HG03139 (cell line): ENCODE measurements at regions not wholly inside any gene's neighbourhood (a gene's known extent, or its start where the extent isn't known, plus 50 kb on each side); places are given as distances from the start of the nearest gene placed in this dataset.

Experiments used
- ATAC-seq: cut with Tn5 transposase; IDR thresholded peaks from one replicate; pipeline ENCODE4 v1.9.1; 2021; ENCODE audit not compliant: unreplicated experiment

DNA sequence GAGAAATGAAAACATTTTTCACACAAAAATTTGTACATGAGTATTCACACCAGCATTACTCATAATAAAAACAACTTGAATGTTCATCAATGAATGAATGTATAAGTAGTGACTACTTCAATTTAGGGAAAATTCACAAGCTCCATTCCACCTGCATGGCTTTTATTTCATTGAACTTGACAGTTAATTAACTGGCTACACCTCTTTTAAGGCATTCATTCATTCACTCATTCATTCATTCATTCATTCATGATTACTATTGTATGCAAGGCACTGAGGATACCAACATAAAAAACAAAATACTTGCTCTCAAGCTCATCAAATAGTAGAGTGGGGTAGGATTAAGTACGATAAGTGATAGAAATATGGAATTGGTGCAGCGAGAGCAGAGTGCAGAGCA is 198.3 kb upstream of the DLGAP1 start:
- no peak for ATAC-seq

DNA sequence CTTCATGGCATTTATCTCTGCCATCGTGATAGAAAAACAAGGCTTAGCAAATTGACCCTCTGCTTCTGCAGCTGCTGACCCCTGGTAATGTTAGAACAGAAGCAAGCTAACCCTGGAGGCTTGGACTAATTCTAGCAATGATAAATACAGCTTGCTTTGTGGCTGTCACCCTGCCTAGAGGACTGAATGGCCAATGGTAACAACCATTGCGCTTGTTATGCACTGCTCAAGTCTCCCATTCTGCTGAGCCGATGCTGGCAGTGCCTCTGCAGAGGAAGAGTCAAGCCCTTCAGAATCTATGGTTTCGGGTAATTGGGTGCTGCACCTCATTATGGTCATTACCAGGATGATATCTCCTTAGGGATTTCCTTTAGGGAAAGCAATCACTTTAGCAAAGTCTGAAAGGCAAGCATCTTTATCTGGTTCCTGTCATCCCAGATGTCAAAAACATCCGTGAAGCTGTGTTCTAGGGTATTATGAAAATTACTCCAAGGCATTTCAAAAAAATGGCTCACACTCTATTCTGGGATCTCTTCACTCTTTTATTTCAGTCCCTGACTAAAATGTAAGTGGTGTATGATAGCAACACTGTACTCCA is 186.8 kb upstream of the DLGAP1 start:
- no peak for ATAC-seq

DNA sequence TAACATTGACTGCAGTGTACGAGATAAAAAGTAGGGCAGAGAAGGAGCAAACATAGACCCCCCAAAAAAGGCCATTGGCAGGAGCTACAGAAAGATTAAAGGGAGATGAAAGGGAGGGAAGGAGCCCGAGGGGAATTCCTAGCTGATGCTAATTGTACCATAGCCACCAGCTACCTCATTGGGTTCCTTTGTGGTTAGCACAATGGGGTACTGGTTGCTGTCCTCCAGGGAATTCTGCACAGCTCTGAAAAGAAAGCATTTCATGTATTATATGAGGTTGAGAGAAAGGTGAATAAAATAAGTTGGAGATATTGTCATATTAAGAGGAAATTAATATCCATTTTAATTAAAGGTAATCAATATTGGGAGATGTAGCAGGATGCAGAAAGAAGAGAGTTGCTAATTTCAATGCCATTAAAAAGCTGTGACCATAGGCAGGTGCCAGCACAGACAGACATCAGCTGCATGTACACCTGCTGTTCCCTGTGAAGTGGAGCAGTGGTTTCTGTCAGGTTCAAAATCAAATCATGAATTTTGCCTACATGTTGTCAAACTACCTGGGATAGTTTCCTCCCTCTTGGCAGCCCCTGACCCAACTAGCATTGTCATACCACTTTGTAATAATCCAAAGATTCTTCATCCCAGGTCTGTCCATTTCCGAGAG is 185.4 kb upstream of the DLGAP1 start:
- no peak for ATAC-seq

DNA sequence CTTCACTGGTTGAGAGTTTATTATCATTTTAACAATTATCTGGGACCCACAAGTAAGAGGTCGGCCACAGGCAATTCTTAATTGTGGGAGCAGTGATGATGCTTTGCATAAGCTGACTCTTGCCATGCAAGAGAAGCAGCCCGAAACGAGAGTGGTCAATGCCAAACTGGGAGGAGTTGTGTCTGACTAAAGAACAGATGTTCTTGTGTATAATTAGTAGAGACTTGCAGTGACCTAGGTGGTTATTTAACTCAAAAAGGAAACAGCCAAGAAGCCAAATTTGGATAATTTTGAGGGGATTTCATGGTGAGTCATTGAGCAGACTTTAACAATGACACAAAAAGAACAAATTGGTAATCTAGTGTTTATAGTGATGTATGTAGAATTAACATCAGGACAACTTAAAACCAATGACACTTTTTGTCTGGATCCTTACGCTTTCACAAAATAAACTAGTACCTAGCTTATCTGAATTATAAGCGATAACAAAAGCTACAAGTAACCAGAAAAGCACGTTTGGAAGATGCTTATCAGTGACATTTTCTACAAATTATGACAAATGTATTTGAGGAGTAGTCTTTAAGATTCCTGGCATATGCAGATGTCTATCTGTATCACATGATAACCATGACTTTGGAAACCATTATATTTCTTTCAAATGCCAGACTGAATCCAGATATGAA is 184.7 kb upstream of the DLGAP1 start:
- ATAC-seq = peak; percentile 68

DNA sequence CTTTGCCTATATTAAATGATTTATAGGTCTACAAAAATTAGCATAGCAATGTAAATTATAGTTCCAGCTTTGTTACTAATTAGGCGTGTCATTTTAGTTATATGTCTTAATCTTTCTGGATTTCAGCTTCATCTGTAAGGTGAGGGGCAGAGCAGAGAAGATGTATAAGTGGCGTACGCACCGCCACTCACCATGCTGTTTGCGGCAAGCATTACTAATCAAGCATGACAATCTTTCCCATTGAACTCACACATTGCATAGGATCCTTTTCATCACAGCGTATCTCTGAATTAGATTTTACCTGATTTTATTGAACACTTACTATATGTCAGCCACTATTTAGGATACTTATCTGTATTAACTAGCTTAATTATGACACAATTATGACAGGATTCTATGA is 183.6 kb upstream of the DLGAP1 start:
- ATAC-seq = no peak

DNA sequence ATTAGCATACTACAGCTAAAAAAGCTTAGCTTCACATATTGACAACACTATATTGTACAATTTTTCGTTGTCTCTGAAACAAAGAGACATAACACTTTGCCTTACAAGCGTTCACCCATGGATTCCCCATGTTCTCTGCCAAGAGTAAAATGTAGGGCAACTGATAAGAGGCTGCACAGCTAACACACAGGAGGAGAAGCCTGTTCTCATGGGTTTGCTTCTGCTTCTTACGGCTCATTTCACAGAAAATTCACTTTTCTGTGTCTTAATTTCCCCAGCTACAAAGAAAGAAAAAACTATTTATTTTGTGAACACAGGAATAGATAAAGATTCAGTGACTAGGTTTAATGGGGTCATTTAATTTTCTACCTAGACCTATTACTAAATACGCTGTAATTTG is 182.8 kb upstream of the DLGAP1 start:
- ATAC-seq = no peak

DNA sequence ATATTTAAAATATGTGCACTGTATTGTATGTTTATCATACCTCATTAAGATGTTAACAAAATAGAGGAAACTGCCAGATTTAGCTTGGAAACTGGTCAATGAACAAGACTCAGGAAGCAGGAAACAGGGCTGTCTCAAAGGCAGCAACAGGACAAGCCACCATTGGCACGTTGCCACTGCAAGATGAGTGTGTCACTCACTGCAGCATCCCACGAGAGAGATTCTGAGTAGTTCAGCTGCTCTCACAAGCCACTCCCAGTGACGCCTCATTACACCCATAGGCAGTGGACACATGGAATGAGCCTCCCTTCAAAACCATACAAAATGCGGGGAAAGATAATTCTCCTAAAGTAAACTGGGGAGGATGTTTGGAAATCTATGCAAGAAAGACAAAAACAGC is 181.9 kb upstream of the DLGAP1 start:
- no peak for ATAC-seq

DNA sequence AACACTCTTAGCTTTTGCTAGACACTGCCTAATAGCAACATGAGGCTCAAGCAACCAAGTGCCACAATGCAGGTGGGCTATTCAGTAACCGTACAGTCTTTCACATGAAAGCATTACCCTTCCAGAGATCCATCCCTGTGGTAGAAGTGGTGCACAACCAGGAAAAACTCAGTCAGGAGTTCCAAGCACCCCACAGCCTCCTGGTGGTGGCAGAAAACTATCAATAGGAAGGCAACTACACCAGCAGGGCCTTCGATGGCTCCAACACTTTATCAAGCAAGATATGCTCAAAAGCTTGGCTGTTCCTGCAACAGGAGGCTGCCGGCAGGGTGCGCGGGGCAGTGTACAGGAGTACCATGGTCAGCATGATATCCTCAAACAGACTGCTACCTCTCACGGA is 176.1 kb upstream of the DLGAP1 start:
- ATAC-seq = no peak

DNA sequence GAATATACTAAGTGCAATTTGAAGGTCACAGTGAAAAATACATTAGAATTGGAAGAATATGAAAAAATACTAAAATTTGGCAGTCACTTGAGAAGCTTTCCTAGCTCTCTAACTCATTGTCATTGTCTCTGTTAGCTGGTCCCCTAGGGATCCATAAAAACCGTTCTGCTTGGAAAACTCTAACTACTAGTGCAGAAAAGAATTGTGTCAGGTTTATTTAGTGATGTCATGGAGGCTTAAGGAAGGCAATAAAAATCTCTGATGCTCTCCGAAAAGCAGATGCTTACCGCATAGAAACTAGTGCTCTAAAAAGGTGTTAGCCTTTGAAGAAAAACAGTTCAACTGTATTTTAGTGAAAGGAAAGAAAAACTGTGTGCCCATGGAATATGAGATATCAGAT is 150.1 kb upstream of the DLGAP1 start:
- ATAC-seq = no peak

DNA sequence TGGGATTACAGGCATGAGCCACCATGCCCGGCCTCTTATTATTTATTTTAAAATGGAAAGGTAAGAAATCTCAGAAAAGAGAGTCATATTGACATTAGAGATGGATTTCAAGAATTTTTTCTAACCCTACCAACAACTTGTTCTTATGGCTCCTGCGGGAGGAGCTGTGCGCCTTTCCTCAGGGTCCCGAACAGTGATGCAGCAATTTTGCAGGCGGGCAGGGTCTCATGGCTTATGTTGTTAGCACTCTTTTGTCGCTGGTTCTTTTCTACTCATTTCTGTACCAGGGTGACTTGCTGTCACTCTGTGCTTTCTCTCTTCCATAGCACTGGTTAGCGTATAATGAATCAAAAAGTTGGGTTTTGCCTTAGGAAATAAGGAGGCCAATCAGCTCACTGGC is 148.8 kb upstream of the DLGAP1 start:
- ATAC-seq = no peak

DNA sequence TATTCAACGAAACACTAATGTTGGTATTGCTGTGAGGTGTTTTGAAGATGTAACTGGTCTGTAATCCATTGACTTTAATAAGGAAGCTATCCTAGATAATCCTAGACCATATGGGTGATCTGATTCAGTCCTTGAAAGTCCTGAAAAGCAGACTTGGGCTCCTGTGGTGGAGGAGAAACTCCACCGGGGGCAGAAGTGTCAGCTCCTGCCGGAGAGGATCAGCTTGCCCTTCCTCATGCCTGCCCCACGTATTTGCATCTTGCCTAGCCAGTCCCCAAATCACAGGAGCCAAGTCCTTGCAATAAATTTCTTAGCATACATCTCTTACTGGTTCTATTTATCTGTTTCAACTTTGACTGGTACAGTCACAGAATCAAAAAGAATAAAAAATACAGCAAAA is 144.2 kb upstream of the DLGAP1 start:
- no peak for ATAC-seq

DNA sequence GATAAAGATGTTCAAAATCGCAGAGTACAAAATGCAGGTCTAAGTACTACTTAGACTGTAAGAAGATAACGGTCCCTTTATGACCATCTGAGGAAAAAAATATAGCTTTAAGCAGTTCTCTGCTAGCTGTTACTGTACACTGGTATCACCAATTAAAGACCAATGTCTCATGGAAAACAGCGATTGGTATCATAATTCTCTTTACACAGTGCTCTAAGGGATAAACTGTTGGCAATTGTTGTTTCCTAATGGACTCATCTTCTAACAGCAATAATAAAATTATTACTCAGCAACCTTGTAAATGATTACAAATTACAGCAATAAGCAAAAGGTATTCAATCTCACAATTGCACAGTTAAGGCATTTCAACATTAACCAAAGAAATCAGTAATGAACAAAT is 142.2 kb upstream of the DLGAP1 start:
- ATAC-seq = no peak

DNA sequence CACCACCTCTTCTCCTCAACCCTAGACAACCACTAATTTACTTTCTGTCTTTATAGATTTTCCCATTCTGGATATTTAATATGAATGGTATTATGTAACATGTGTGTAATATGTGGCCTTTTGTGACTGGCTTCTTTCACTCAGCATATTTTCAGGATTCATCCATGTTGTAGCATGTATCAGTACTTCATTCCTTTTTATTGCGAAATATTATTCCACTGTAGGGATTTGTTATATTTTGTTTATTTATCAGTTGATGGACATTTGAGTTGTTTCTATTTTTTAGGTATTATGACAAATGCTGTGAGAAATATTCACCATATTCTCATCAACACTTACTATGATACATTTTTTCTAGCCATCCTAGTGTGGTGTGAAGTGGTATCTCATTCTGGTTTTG is 138.8 kb upstream of the DLGAP1 start:
- ATAC-seq = no peak

DNA sequence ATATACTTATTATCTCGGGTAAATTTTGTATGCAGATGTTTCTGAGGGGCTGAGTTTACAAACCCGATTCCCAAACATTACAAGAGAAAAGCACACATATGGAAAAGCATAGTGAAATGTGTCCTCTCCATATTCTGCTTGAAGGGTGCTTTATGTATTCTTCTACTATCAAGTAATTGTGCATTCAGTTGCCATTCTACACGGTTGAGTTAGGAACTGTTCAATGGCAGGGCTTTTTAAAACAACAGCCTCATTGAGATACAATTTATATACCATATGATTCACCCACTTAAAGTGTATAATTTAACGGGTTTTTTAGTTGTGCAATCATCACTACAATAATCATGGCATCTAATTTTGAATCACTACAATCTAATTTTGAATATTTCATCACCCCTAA is 138.4 kb upstream of the DLGAP1 start:
- no peak for ATAC-seq

DNA sequence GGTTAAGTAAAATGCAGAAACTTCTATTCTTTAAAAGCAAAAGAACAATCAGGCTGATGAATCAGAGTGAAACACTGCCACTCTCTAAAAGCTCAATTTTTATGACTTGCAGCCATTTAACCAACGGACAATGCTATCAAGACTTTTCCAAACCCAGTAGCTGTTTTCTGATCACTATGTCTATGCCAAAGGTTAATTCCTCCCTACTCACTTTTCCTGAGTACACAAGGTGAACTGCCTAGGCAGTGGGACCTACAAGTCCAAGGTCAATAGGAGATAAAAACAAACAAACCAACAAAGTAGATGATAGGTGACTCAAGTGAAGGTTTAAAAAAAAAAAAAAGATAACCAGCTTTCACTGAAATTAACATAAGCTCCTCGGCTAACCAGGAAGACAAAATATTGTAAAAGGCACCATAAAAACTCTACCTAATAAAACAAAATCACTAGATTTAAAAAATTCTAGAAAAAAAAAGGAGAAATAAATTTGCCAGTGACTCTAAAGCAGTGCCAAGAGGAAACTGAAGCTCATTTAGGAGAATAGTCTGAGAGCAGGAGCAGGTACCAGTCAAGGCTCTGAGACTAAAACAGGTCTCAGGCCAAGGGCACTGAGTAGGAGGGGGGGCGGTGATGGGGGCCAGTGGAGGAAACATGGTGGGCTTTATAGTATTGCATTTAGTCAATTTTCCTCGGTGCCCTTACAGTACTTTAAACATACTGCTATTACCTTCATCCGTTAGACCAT is 134.1 kb upstream of the DLGAP1 start:
- no peak for ATAC-seq

DNA sequence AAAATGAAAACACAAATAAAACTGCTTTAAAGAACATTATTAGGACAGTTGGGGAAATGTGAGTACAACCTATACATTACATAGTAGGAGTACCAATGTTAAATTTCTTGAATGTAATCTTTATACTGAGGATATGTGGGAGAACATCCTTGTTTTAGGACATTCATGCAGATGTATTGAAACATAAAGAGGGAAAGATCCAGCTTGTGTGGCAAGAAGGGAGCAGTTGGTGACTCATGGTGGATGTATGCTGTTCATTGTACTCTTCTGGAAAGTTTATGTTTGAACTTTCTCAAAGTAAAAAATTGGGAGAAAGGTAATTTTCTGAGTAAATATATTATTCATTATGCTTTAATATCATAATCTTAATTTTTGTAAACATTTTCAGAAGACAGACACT is 132.1 kb upstream of the DLGAP1 start:
- no peak for ATAC-seq

DNA sequence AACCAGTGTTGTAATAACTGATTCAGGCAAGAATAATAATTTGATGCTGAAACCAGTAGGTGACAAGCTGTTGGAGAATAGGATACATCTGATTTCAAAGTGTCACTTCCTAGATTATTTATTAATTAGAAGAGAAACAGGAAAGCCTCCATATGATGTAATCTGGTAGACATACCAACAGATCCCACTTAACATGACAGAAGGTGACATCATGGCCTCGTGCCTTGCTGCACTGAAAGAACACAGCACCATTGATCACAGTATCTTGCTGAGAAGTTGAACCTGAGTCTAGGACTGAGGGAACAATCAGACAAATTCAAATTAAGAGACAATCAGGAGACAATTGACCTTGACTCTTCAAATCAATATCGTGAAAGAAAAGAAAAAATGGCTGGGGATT is 131.6 kb upstream of the DLGAP1 start:
- no peak for ATAC-seq

DNA sequence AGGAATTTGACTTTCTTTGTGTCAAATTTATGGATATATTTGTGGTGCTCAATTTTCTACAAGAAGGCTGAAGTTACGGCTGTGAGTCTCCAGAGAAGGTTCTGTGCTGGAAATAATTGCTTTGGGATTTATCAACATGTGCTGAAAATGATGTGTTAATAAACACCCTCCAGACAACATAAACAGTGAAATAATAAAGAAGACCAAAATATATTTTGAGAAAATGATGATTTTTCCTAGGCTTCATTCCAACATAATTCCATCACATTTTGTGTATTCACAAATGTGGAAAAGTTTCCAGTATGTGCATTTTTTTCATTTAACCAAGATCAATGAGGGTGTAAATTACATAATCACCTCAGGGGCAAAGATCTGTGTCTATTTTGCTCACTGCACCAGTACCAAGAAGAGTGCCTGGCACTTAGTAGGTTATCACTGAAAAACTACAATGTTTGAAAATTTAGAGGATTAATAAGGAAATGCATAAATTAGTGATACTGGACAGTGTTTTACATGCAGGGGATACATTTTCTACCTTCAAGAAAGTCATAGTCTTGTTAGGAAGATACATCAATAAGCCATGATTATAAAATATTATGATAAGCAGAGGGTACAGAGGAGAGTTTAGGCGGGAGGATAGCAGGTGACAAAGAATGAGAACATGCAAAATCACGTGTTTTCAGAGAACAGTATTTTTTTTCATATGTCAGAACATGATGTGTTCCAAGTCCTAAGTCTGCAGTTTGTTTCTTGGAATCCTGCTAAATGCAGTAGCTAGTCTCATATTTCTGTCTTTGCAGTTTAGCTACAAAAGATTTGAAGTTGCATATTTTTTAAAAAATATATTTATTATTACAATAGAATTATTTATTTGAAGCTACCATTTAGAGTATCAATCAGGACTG is 127.6 kb upstream of the DLGAP1 start:
- ATAC-seq = no peak

DNA sequence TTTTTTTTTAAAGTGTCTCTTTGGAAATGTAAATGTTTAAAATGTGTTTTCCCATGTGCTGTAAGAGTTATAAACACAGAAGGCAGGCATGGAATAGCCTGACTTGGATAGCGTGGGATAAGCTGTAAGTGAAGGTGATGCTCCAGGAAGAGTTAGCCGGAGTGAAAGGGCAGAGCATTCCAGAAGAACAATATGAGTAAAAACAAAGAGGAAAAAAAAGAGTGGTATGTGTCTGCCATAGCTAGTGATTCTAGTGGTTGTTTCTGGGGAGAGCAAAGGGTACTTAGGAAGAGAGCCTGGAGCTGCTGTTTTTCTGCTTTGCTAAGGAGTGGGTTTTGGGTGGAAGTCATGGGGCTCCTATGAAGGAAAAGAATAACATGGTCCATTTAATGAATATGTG is 126.9 kb upstream of the DLGAP1 start:
- ATAC-seq = no peak

DNA sequence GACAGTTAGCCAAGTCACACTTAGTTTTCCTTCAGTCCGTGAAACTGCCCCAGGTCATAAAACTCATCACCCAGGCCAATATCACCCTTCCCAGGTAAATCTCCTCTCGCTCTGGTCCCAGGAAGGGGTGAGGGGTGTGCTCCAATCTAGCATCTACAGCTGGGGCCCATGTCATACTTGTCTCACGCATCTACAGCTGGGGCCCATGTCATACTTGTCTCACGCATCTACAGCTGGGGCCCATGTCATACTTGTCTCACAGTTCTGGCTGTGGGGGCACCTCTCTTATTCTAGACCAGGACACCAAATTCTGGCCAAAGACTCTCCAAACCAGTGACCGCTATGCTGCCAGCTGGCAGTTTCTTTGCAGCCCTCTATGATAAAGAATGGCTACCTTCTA is 123.3 kb upstream of the DLGAP1 start:
- ATAC-seq = no peak

DNA sequence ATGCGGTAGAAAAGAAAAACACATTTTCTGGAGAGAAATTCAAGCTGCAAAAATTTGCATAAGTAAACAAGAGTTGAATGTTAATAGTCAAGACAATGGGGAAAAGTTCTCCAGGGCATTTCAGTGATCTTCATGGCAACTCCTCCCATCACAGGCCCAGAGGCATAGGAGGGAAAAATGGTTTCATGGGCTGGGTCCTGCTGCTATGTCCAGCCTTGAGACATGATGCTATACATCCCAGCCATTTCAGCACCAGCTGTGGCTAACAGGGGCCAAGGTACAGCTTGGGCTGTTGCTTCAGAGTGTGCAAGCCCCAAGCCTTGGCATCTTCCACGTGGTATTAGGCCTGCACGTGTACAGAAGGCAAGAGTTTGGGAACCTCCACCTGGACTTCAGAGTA is 118.6 kb upstream of the DLGAP1 start:
- ATAC-seq = no peak
